Spleen (tissue), 11 donors: ENCODE measurements at regions not wholly inside any gene's neighbourhood (a gene's known extent, or its start where the extent isn't known, plus 50 kb on each side); places are given as distances from the start of the nearest gene placed in this dataset.

Experiments
- DNase-seq: peaks from one replicate; pipeline ENCODE4 v3.0.0-alpha.2; 2020
- H3K27ac ChIP-seq, 8 donors: fragments of 200-600 bp; sonication (generic) in 7 of 8; 1 replicate in 4 of 8; 2 replicates in 4 of 8; pipeline versions ENCODE4 v1.5.0 to v1.8.0; 2016 to 2021; ENCODE audit warnings: inconsistent platforms in 4 of 8, mild to moderate bottlenecking in 4 of 8, moderate library complexity in 1 of 8
- H3K27me3 ChIP-seq, 7 donors: fragments of 200-600 bp; sonication (generic) in 6 of 7; replicated peaks in 1 of 7; 1 replicate in 4 of 7; 2 replicates in 3 of 7; pipeline versions ENCODE4 v1.5.0 to v1.8.0; 2016 to 2021; ENCODE audit warnings: inconsistent platforms in 3 of 7, mild to moderate bottlenecking in 1 of 7
- H3K36me3 ChIP-seq, 6 donors: fragments of 200-600 bp; sonication (generic) in 5 of 6; 1 replicate in 4 of 6; 2 replicates in 2 of 6; pipeline versions ENCODE4 v1.5.0 to v1.8.0; 2016 to 2021; ENCODE audit warnings: inconsistent platforms in 2 of 6
- H3K4me1 ChIP-seq, 6 donors: fragments of 200-600 bp; sonication (generic) in 5 of 6; 1 replicate in 3 of 6; 2 replicates in 3 of 6; pipeline versions ENCODE4 v1.5.0 to v1.8.0; 2016 to 2021; ENCODE audit warnings: inconsistent platforms in 3 of 6
- H3K4me3 ChIP-seq, 8 donors: fragments of 200-600 bp; sonication (generic) in 7 of 8; 1 replicate in 4 of 8; 2 replicates in 4 of 8; pipeline versions ENCODE4 v1.5.0 to v1.8.0; 2016 to 2021; ENCODE audit warnings: inconsistent platforms in 4 of 8, mild to moderate bottlenecking in 4 of 8, moderate library complexity in 2 of 8
- H3K9me3 ChIP-seq, 8 donors: fragments of 200-600 bp; sonication (generic) in 7 of 8; 1 replicate in 4 of 8; 2 replicates in 4 of 8; pipeline versions ENCODE4 v1.5.0 to v1.8.0; 2016 to 2021; ENCODE audit warnings: inconsistent platforms in 4 of 8
- POLR2A ChIP-seq, 3 donors: fragments of 450-650 bp; IDR thresholded peaks; one replicate each; pipeline ENCODE4 v1.5.1; 2017; ENCODE audit warnings: antibody characterized with exemption in 3 of 3, mild to moderate bottlenecking in 1 of 3
- POLR2AphosphoS5 ChIP-seq, 3 donors: sonication (generic); formaldehyde crosslinking; IDR thresholded peaks; one replicate each; pipeline ENCODE4 v1.5.1; 2017; ENCODE audit warnings: antibody characterized with exemption in 3 of 3
- WGBS, 5 donors: extraction: QIAGEN DNeasy Blood & Tissue Kit in 3 of 5; methylation state at CpG; one replicate each; pipeline versions ENCODE4 v1.1.5 to v1.1.7; 2013 to 2018; 5-methylcytosine and 5-hydroxymethylcytosine counted together
- intact Hi-C: fragments of 100-400 bp; cut with DNase I; formaldehyde crosslinking; loops from one replicate; pipeline ENCODE4 v1.15.0; 2023; ENCODE audit warnings: low total_unique reads
- TF ChIP-seq, protein P1 (sequence below), 11 experiments: fragments of 200-600 bp in 7 of 11; fragments of 450-650 bp in 4 of 11; sonication (generic) in 4 of 11; IDR thresholded peaks in 8 of 11; conservative IDR thresholded peaks in 3 of 11; 1 replicate in 7 of 11; 2 replicates in 4 of 11; pipeline versions ENCODE4 v1.4.0 to v1.8.0; 2016 to 2021; ENCODE audit warnings: antibody characterized with exemption in 11 of 11, inconsistent platforms in 4 of 11, mild to moderate bottlenecking in 1 of 11
- donor health status: healthy with polysubstance abuse.
- donor health status: DM: no; HTN: no; CAD: no; lungs with moderate emphysema.
- donor health status: DM: no; HTN: no; CAD: no.
- donor health status: Bipolar disorder and iron deficiency.
- donor health status: healthy.
- donor health status: DM: no; HTN: no; CAD: no.
- donor health status: DM: yes; HTN: yes; CAD: no.

DNA sequence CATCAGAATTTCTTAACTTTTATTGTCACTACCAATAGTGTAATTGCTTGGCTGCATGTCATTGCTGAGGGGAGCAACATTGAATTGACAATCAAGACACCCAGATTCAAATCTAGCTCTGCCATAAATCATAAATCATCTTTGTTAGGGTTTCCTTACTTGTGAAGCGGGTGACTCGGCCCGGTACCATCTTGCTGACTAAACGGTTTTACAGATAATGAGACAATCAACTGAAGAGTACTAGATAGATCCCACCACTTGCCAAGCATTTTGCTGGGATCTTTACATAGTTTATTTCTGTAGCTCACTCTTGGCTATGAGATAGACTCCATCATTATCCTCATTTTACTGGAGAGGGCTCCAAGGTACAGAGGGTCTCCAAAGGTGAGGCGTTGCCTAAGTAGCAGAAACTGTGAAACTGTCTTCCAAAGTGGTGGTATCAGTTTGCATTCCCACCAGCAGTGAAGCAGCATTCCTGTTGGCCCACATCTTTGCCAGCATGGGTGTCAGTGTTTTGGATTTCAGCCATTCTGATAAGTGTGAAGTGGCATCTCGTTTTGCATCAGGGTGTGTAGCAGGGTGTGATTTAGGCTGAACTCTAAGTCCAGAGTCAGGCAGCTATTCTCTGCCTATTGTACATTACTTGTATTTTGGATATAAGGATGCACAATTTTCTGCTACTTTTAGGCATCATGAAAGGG, 168.7 kb upstream of the BMPER start:
- no peaks in the 10 kb centered on the region for H3K9me3 ChIP-seq
- intact Hi-C loops: no loop called here
- DNase-seq: no peak
- H3K36me3 ChIP-seq: no peaks in the 10 kb centered on the region
- H3K27me3 ChIP-seq: no peaks in the 10 kb centered on the region
- TF ChIP-seq, protein P1, sequence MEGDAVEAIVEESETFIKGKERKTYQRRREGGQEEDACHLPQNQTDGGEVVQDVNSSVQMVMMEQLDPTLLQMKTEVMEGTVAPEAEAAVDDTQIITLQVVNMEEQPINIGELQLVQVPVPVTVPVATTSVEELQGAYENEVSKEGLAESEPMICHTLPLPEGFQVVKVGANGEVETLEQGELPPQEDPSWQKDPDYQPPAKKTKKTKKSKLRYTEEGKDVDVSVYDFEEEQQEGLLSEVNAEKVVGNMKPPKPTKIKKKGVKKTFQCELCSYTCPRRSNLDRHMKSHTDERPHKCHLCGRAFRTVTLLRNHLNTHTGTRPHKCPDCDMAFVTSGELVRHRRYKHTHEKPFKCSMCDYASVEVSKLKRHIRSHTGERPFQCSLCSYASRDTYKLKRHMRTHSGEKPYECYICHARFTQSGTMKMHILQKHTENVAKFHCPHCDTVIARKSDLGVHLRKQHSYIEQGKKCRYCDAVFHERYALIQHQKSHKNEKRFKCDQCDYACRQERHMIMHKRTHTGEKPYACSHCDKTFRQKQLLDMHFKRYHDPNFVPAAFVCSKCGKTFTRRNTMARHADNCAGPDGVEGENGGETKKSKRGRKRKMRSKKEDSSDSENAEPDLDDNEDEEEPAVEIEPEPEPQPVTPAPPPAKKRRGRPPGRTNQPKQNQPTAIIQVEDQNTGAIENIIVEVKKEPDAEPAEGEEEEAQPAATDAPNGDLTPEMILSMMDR (IDR thresholded peaks at IDR 0.05 in 8 of 11, conservative IDR thresholded peaks at IDR 0.05 in 3 of 11): no peak
- TF ChIP-seq POLR2A (IDR thresholded peaks at IDR 0.05) (no peak), POLR2AphosphoS5 (IDR thresholded peaks at IDR 0.05) (no peak)
- no peak overlapping the region for H3K27ac ChIP-seq
- peaks cover 0 to 9% (median 1%) of the 10 kb centered on the region in 6 donors for H3K4me1 ChIP-seq
- 76 to 85% (median 78%) methylated on average over 6 of the region's 6 CpGs for WGBS, 5 donors
- no peak overlapping the region for H3K4me3 ChIP-seq

DNA sequence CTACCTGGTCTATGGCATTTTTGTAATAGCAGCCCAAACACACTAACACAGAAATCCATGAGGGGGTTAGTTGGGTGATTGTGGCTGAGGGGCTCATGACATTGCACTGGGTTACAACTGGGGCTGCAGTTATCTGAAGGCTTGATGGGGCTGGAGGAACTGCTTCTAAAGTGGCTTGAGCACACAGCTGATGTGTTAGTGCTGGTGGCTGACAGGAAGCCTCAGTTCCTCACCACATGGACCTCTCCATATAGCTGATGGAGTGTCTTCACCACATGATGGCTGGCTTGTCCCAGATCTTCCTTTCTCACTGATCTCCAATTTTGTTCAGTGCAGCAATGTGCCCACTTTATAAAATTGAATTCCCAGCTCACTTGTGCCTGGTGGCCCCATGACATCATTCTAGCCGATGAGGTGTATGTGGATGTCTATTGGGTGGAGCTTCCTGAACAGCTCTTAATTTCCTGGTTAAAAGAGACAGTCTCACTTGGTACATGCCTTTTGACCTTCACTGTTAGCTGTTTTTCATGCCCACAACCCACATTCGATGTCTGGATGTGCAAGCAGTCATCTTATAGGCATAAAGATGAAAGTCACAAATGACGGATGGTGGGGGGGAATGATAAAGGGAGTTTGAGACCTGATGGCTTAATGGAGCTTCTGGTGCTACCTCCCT, 166.9 kb upstream of the BMPER start:
- H3K27ac ChIP-seq: no peak overlapping the region
- no peak for DNase-seq
- H3K27me3 ChIP-seq: no peaks in the 10 kb centered on the region
- 64 to 92% (median 75%) methylated on average over 3 of the region's 3 CpGs for WGBS, 5 donors
- peaks cover 0 to under 1% (median 0%) of the 10 kb centered on the region in 8 donors for H3K9me3 ChIP-seq
- H3K4me3 ChIP-seq: no peak overlapping the region
- no peaks in the 10 kb centered on the region for H3K36me3 ChIP-seq
- TF ChIP-seq POLR2A (IDR thresholded peaks at IDR 0.05): no peak
- TF ChIP-seq POLR2AphosphoS5 (IDR thresholded peaks at IDR 0.05): no peak
- H3K4me1 ChIP-seq: peaks cover 0 to 13% (median 6%) of the 10 kb centered on the region in 6 donors
- intact Hi-C loops: no loop called here

DNA sequence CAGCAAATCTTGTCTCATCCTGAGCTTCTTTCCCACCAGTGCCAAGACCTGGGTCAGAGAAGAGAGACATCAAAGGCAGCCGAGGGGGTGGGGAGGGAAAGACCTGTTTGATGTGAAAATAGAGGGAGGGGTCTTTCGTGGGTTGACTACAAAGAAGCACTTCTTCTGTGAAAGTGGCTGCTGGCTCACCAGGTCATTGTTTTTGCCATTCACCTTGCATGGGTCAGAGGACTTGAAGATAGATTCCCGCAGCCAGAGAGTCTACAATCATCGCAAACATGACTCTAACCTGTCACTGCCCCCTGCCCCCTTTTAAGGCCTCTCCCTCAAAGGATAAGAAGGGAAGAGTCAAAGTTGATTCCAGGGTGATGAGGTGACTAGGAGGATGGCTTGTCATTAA, 166.1 kb upstream of the BMPER start:
- no peak overlapping the region for H3K27ac ChIP-seq
- peaks cover 0 to 8% (median 0%) of the 10 kb centered on the region in 8 donors for H3K9me3 ChIP-seq
- H3K36me3 ChIP-seq: no peaks in the 10 kb centered on the region
- TF ChIP-seq POLR2A (IDR thresholded peaks at IDR 0.05): no peak
- TF ChIP-seq, protein P1 (IDR thresholded peaks at IDR 0.05 in 8 of 11, conservative IDR thresholded peaks at IDR 0.05 in 3 of 11): no peak
- no peak for TF ChIP-seq POLR2AphosphoS5 (IDR thresholded peaks at IDR 0.05)
- H3K27me3 ChIP-seq: no peaks in the 10 kb centered on the region
- no peak for DNase-seq
- WGBS, 5 donors: 82 to 95% (median 88%) methylated on average over 4 of the region's 4 CpGs
- no peak overlapping the region for H3K4me3 ChIP-seq
- intact Hi-C loops: no loop called here
- H3K4me1 ChIP-seq: peaks cover 0 to 13% (median 4%) of the 10 kb centered on the region in 6 donors

DNA sequence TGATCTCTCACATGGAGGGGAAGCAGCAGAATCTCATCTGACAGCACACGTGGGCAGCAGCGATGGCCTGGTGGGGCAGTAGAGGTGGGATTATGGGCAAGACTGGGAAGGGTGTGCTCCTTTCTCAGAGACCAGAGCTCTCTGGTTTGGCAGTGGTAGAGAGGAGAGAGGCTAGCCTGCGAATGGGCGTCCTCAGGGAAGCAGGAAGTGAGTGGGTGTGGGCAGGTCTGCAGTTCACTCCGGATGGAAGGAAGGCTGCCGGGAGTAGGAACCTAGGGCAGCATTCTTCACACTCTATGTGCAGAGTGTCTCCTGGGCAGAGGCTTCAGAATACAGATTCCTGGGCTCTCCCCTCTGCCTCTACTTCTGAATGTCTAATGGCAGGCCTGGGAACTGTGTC, 162.8 kb upstream of the BMPER start:
- peaks cover 0 to 8% (median 0%) of the 10 kb centered on the region in 8 donors for H3K9me3 ChIP-seq
- H3K27me3 ChIP-seq: no peaks in the 10 kb centered on the region
- no peak overlapping the region for H3K4me3 ChIP-seq
- no peaks in the 10 kb centered on the region for H3K36me3 ChIP-seq
- 55 to 71% (median 62%) methylated on average over 6 of the region's 6 CpGs for WGBS, 5 donors
- H3K4me1 ChIP-seq: peaks cover 0 to 12% (median 4%) of the 10 kb centered on the region in 6 donors
- no peak for DNase-seq
- H3K27ac ChIP-seq: peak overlapping the region in 3 of 8 donors; percentile 34 to 62 (median 60)
- intact Hi-C loops: no loop called here
- no peak for TF ChIP-seq POLR2A (IDR thresholded peaks at IDR 0.05)
- TF ChIP-seq, protein P1 (IDR thresholded peaks at IDR 0.05 in 8 of 11, conservative IDR thresholded peaks at IDR 0.05 in 3 of 11): no peak
- peak in 2 of 3 donors; percentile 30 to 60 for TF ChIP-seq POLR2AphosphoS5 (IDR thresholded peaks at IDR 0.05)
